Heart left ventricle (tissue), 16 donors: ENCODE measurements at regions not wholly inside any gene's neighbourhood (a gene's known extent, or its start where the extent isn't known, plus 50 kb on each side); places are given as distances from the start of the nearest gene placed in this dataset.
"Not testable (repeated sequence)": the region's sequence is repeated elsewhere in the genome, so short reads cannot be mapped to it uniquely, and the experiment has no call there.

ENCODE experiments used
- ATAC-seq, 4 donors: fragments of 200-7000 bp; cut with Tn5 transposase; one replicate each; pipeline ENCODE4 v1.9.1; 2020 to 2022; ENCODE audit warnings: moderate library complexity in 4 of 4, mild to moderate bottlenecking in 3 of 4, moderate number of reproducible peaks in 1 of 4
- DNase-seq, 5 donors: peaks; one replicate each; pipeline ENCODE4 v3.0.0-alpha.2; 2020
- H3K27ac ChIP-seq, 12 donors: fragments of 200-600 bp; sonication (generic) in 4 of 12; one replicate each; pipeline versions ENCODE4 v1.5.0 to v1.8.0; 2016 to 2022; ENCODE audit warnings: mild to moderate bottlenecking in 2 of 12
- H3K27me3 ChIP-seq, 9 donors: fragments of 200-600 bp; sonication (generic) in 2 of 9; one replicate each; pipeline versions ENCODE4 v1.5.1 to v1.8.0; 2016 to 2022; ENCODE audit warnings: mild to moderate bottlenecking in 3 of 9
- H3K36me3 ChIP-seq, 9 donors: fragments of 200-600 bp; sonication (generic) in 2 of 9; one replicate each; pipeline versions ENCODE4 v1.5.0 to v1.8.0; 2018 to 2022; ENCODE audit warnings: mild to moderate bottlenecking in 2 of 9
- H3K4me1 ChIP-seq, 12 donors: fragments of 200-600 bp; sonication (generic) in 4 of 12; one replicate each; pipeline versions ENCODE4 v1.5.0 to v1.8.0; 2016 to 2022; ENCODE audit warnings: mild to moderate bottlenecking in 3 of 12
- H3K4me3 ChIP-seq, 12 donors: fragments of 200-600 bp; sonication (generic) in 4 of 12; one replicate each; pipeline versions ENCODE4 v1.5.0 to v1.8.0; 2017 to 2022; ENCODE audit warnings: mild to moderate bottlenecking in 9 of 12, moderate library complexity in 4 of 12
- H3K9me3 ChIP-seq, 12 donors: fragments of 200-600 bp; sonication (generic) in 4 of 12; one replicate each; pipeline versions ENCODE4 v1.5.0 to v1.8.0; 2016 to 2022; ENCODE audit warnings: mild to moderate bottlenecking in 1 of 12
- CTCF ChIP-seq, 12 donors: fragments of 200-600 bp; sonication (generic) in 4 of 12; IDR thresholded peaks; one replicate each; pipeline versions ENCODE4 v1.5.0 to v1.8.0; 2018 to 2022; ENCODE audit warnings: antibody characterized with exemption in 12 of 12, mild to moderate bottlenecking in 5 of 12
- POLR2A ChIP-seq, 2 donors: fragments of 450-650 bp; IDR thresholded peaks; one replicate each; pipeline ENCODE4 v1.6.1; 2017; ENCODE audit warnings: antibody characterized with exemption in 2 of 2, mild to moderate bottlenecking in 2 of 2, moderate library complexity in 2 of 2
- WGBS, 4 donors: extraction: QIAGEN DNeasy Blood & Tissue Kit in 2 of 4; methylation state at CpG; one replicate each; pipeline versions ENCODE4 v1.1.5 to v1.1.7; 2013 to 2018; 5-methylcytosine and 5-hydroxymethylcytosine counted together
- intact Hi-C, 10 donors: fragments of 100-400 bp; cut with DNase I; formaldehyde crosslinking; loops; one replicate each; pipeline versions ENCODE4 v1.11.1 to v1.14.2; 2022
- donor health status: ischemic (EF 13 %, LVEDD 7.1; RV severe dilation, severe dysfunction).
- donor health status: healthy with polysubstance abuse.
- donor health status: DM: no; HTN: yes; CAD: no.
- donor health status: DM: no; HTN: no; CAD: no.
- donor health status: ischemic (EF 25% LVEDD 6.9; RV normal size, moderate dysfunction).
- donor health status: ischemic (EF 25% LVEDD 5.7; RV mildly dilated, moderate dysfunction).
- donor health status: healthy.
- donor health status: DM: yes; HTN: yes; CAD: no.
- donor health status: ischemic (EF 35%, LVEDD 5.7; RV mildly dilated, moderate dysfunction).
- donor health status: nonischemic (EF 11% LVEDD 7.7; RV severe dilation, severe dysfunction).
- donor health status: DM: yes; HTN: yes; CAD: no.
- donor health status: PGD.
- donor health status: ischemic (EF 29% LVEDD 5.4; RV normal size, mild dysfunction).
- donor health status: nonischemic (EF 23%, LVEDD 6.1; RV moderate dilation, normal function).

- no peaks in the 10 kb centered on the region for H3K36me3 ChIP-seq
- DNase-seq (no peak), ATAC-seq (no peak)
- H3K27ac ChIP-seq = no peak overlapping the region
- intact Hi-C loops = no loop called here
- no peak overlapping the region for H3K4me3 ChIP-seq
- peaks cover 0 to 8% (median 0%) of the 10 kb centered on the region in 12 donors for H3K4me1 ChIP-seq
- H3K27me3 ChIP-seq = no peaks in the 10 kb centered on the region
- peaks cover 0 to 12% (median 0%) of the 10 kb centered on the region in 12 donors for H3K9me3 ChIP-seq
- TF ChIP-seq CTCF (IDR thresholded peaks at IDR 0.05) (no peak), POLR2A (IDR thresholded peaks at IDR 0.05) (no peak)
Observed at GRCh38 chr3:152644478-152644877, 190.5 kb upstream of the P2RY1 start.

- Histone ChIP-seq H3K27ac (no peak overlapping the region), H3K27me3 (no peaks in the 10 kb centered on the region), H3K4me1 (peaks cover 0 to 9% (median 0%) of the 10 kb centered on the region in 12 donors), H3K9me3 (peaks cover 0 to 12% (median 0%) of the 10 kb centered on the region in 12 donors), H3K4me3 (no peak overlapping the region), H3K36me3 (no peaks in the 10 kb centered on the region)
- WGBS, 4 donors = 51 to 65% (median 57%) methylated on average over 4 of the region's 4 CpGs
- ATAC-seq (no peak), DNase-seq (no peak)
- intact Hi-C loops = no loop called here
- no peak for TF ChIP-seq POLR2A (IDR thresholded peaks at IDR 0.05)
- no peak for TF ChIP-seq CTCF (IDR thresholded peaks at IDR 0.05)
Observed at GRCh38 chr3:152646004-152646403, 188.9 kb upstream of the P2RY1 start.

- Histone ChIP-seq H3K4me1 (peaks cover 0 to 9% (median 0%) of the 10 kb centered on the region in 12 donors), H3K9me3 (peaks cover 0 to 3% (median 0%) of the 10 kb centered on the region in 12 donors), H3K4me3 (no peak overlapping the region), H3K27ac (peak overlapping the region in 2 of 12 donors; percentile 7 to 38), H3K27me3 (no peaks in the 10 kb centered on the region), H3K36me3 (no peaks in the 10 kb centered on the region)
- intact Hi-C loops = no loop called here
- WGBS, 4 donors = 59 to 75% (median 63%) methylated on average over 4 of the region's 4 CpGs
- ATAC-seq (peak in 2 of 4 donors; percentile 36 to 51), DNase-seq (no peak)
- TF ChIP-seq POLR2A (IDR thresholded peaks at IDR 0.05) (no peak), CTCF (IDR thresholded peaks at IDR 0.05) (no peak)
Observed at GRCh38 chr3:152650177-152650576, 184.8 kb upstream of the P2RY1 start.

GRCh38 chr3:152650923-152651322 is 184.0 kb upstream of the P2RY1 start:
- H3K4me3 ChIP-seq, H3K4me1 ChIP-seq, H3K27me3 ChIP-seq, intact Hi-C loops, ATAC-seq, H3K27ac ChIP-seq, H3K9me3 ChIP-seq, H3K36me3 ChIP-seq, DNase-seq: not testable (repeated sequence)
- WGBS, 4 donors = 91 to 98% (median 95%) methylated on average over 4 of the region's 4 CpGs
